ENCODE measurements at regions not wholly inside any gene's neighbourhood (a gene's known extent, or its start where the extent isn't known, plus 50 kb on each side); places are given as distances from the start of the nearest gene placed in this dataset.
"Not testable (repeated sequence)": the region's sequence is repeated elsewhere in the genome, so short reads cannot be mapped to it uniquely, and the experiment has no call there.

GRCh38 chr2:89579154-89579553 is 887.7 kb downstream of the RPIA start:
- TF ChIP-seq, protein P1, sequence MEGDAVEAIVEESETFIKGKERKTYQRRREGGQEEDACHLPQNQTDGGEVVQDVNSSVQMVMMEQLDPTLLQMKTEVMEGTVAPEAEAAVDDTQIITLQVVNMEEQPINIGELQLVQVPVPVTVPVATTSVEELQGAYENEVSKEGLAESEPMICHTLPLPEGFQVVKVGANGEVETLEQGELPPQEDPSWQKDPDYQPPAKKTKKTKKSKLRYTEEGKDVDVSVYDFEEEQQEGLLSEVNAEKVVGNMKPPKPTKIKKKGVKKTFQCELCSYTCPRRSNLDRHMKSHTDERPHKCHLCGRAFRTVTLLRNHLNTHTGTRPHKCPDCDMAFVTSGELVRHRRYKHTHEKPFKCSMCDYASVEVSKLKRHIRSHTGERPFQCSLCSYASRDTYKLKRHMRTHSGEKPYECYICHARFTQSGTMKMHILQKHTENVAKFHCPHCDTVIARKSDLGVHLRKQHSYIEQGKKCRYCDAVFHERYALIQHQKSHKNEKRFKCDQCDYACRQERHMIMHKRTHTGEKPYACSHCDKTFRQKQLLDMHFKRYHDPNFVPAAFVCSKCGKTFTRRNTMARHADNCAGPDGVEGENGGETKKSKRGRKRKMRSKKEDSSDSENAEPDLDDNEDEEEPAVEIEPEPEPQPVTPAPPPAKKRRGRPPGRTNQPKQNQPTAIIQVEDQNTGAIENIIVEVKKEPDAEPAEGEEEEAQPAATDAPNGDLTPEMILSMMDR (IDR thresholded peaks at IDR 0.05), result not testable (repeated sequence)
- TF ChIP-seq POLR2A (IDR thresholded peaks at IDR 0.05; ENCODE audit: low read depth), result not testable (repeated sequence)

Measured in esophagus muscularis mucosa (tissue), 3 donors.